NCI-H82 treated with DMSO at 0.1 percent for 48 hours (cell line): ENCODE measurements at regions not wholly inside any gene's neighbourhood (a gene's known extent, or its start where the extent isn't known, plus 50 kb on each side); places are given as distances from the start of the nearest gene placed in this dataset.

Experiments used
- DNase-seq: peaks from one replicate; lab custom pipeline; 2025; ENCODE audit not compliant: unreplicated experiment; lab: John Stamatoyannopoulos, UW

DNA sequence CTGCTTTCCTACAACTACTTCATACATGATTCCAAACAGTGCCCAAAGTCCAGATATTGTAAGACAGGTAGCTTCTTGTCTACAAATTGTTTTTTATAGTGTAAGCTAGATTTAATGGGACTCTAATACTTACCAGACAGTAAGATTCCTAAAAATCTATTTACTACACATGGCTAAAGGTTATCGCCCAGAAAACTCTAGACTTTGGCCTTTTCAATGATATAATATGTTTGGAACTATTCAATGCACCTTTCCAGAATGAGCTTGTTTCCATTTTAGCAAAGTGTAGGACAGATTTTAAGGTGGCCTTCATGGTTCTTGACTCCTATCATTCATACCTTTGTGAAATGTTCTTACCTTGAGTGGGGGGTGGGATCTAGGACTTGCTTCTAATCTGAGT lies 951.0 kb downstream of the SORCS1 start:
- DNase-seq = no peak

GRCh38 chr10:106198275-106198674 lies 966.2 kb downstream of the SORCS1 start:
- no peak for DNase-seq

GRCh38 chr10:106189292-106189691 lies 975.2 kb downstream of the SORCS1 start:
- no peak for DNase-seq

DNA sequence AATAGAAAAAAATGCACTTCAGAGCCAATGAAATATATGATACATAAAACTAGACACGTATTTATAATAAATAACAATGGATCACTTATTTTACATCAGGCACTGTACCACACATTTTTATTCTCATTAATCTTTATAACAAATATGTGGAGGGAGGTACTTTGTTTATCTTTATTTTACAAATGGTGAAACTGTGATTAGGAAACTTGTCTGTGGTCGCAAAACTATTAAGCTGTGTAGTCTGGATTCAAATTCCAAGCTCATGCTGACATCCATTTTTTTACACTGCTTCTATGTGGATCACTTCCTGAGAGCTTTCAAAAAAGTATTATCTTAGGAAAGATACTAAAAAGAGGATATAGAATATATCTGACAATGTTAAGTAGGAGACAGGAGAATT lies 978.6 kb downstream of the SORCS1 start:
- DNase-seq = no peak

GRCh38 chr10:106183041-106183440 lies 981.5 kb downstream of the SORCS1 start:
- no peak for DNase-seq

DNA sequence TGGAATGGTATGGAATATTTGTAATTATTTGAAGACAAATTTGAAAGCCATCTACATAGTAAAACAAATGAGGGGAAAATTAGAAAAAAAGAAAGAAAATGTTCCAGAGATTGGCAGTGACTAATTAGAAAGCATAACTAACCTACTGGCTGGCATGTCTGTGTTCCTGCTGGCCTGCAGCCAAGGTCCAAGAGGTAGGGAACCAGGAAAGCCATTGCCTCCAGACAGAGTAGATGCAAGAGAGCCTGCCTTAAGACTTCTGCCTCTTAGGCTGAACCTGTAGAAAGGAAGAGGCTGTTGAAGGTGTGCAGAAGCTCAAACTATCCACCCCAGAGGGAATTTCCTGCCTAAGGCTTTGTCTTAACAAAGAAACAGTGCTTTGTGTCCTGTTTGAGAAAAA lies 982.0 kb downstream of the SORCS1 start:
- no peak for DNase-seq

- DNase-seq = no peak
Measured at GRCh38 chr10:106181501-106181900, 983.0 kb downstream of the SORCS1 start.

DNA sequence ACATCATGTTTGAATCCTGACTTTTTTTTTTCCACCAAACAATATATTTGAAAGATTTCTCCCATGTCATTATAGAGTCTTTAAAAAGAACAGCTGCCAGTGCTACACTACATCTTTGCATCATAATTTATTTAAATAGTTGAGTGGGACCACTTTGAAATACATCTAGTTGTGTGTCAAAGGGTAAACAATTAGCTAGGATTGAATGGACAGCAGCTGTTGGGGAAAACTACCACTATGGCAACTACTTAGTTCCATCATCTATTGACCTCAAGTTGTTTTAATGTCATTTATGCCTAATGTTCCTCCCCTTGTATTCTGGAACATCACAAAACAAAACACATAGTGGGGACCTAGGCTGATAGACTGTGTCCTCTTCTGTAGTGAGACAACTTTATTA lies 985.1 kb downstream of the SORCS1 start:
- DNase-seq = no peak

GRCh38 chr10:106175760-106176377 lies 988.6 kb downstream of the SORCS1 start:
- no peak for DNase-seq

- no peak for DNase-seq
Measured at GRCh38 chr10:106173838-106174237, 990.7 kb downstream of the SORCS1 start.

- no peak for DNase-seq
Measured at GRCh38 chr10:106169241-106169640, 995.3 kb downstream of the SORCS1 start.

- DNase-seq = no peak
Measured at GRCh38 chr10:106167946-106168345, 996.6 kb downstream of the SORCS1 start.

DNA sequence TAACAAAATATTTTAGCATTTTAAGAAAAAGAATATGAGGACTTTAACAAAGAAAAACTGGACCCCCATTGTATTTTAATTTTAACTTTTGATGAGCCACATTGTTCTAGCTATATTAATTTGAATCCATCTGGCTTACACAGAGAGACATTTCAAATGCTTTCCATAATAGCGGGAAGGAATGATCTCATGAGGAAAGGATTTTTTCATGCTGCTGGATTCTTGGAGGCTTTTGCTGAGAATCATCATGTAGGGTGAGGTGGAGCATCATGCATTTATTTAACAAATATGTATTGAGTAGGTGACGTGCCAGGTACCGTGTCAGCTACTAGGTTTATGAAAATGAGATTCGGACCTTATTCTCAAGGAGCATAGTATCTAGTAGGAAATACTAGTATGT lies 1006.3 kb downstream of the SORCS1 start:
- DNase-seq = no peak

GRCh38 chr10:106147021-106147420 lies 1017.5 kb downstream of the SORCS1 start:
- DNase-seq = no peak

GRCh38 chr10:106139915-106140314 lies 1024.6 kb downstream of the SORCS1 start:
- no peak for DNase-seq

GRCh38 chr10:106136175-106136574 lies 1028.3 kb downstream of the SORCS1 start:
- DNase-seq = no peak

DNA sequence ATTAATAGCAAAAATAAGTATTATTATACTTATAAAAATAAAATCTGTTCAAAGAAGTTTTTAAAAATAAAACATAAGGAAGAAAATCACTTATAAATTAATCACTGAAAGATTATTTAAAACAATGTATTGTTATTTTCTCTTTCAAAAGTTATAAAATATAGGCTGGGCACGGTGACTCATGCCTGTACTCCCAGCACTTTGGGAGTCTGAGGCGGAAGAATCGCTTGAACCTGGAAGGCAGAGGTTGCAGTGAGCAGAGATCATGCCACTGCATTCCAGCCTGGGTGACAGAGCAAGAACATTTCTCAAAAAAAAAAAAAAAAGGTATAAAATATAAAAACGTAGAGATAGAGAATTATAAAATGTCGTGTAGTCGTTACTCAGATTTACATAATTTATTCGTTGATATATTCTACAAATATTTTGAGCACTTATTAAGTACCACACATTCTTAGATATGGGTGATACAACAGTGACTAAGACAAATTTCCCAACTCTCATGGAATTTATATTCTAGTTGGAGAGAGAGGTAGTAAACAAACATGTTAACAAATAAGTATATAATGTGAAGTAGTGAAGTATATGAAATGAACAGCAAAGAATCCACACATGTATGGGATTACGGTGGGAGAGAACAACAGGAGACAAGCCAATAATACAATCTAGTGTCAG lies 1030.0 kb downstream of the SORCS1 start:
- no peak for DNase-seq

DNA sequence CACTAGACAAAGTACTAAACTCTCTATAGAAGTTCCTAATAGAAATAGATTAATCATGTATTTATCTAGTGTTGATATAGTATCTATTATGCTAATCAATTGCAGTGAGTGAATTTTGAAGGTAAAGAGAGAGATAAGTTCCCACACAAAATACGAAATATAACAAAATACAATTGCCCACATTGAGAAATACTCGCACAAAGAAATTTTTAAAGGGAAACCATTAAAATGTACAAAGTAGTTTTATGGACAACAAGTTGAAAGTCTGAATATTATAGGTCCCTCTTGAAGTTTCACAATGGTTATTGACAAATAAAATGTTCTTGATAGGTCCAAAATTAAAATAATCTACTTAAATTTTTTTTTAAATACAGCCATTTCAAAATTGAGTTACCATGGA lies 1031.1 kb downstream of the SORCS1 start:
- no peak for DNase-seq

- no peak for DNase-seq
Measured at GRCh38 chr10:106132956-106133355, 1031.5 kb downstream of the SORCS1 start.

- no peak for DNase-seq
Measured at GRCh38 chr10:106114656-106115186, 1049.8 kb downstream of the SORCS1 start.

DNA sequence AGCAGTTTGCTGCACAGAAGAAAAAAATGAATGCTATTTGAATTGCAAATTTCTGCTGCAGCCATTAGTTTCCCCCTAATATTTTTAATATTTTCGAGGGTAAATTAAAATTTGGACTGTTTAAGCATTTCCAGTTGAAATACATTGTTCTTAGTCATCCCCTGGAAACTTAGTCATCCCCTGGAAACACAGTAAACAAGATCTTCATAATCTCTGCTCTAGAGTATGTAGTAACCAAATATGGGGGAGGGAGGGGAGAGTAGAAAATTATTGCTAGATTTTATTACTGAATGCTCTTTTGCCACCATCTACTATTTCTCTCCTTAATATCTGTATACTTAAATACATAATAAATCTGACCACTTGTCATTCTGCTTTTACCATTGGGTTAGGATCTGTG lies 1053.3 kb downstream of the SORCS1 start:
- no peak for DNase-seq

DNA sequence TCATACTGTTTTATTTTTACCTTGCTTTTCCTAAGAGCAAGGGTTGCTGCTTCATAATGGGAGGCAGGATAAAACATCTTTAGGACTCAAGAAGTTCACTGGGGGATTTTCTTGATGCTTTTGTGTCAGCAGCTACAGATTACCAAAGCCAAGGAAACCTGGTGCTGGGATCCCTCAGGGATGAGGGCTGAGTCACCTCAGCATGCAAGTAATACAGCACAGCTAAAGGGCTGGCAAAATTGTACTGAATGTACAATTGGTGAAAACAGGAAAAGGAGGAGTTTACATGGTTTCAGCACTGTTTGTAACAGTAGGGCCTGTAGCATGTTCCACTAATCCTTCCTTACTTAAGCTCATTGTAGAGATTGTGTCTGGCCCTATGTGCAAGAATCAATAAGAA lies 1056.8 kb downstream of the SORCS1 start:
- DNase-seq = no peak

DNA sequence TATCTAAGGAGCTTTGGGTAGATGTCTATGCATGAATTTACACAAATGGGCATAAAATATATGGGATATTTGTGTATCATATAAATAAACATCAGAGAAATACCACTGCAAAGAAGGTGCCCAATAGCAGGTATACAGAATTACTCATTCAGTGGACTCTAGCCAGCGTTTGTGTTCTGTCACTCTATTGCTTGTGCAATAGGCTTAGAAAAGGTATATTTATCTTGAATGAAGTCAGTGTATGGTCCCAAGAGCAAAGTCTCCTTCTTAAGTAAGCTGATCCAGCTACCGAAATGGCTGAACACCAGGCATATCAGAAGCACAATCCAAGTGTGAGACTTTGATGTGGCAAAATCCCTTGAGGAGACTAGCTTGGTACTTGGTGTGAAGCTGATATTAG lies 1058.4 kb downstream of the SORCS1 start:
- no peak for DNase-seq
